HEK293T (cell line): ENCODE measurements at regions not wholly inside any gene's neighbourhood (a gene's known extent, or its start where the extent isn't known, plus 50 kb on each side); places are given as distances from the start of the nearest gene placed in this dataset.

Experiments
- CTCF ChIA-PET: fragments of 350-600 bp; formaldehyde crosslinking; extraction: SDS; loops from one replicate; lab custom pipeline; 2021; ENCODE audit warnings: antibody characterized with exemption, inconsistent platforms; lab: Yijun Ruan, JAX
- POLR2A ChIA-PET: fragments of 350-600 bp; formaldehyde crosslinking; extraction: SDS; loops from one replicate; lab custom pipeline; 2020; ENCODE audit warnings: antibody characterized with exemption, inconsistent platforms; lab: Yijun Ruan, JAX
- DNase-seq: peaks from one replicate; pipeline ENCODE4 v3.0.0; 2012; ENCODE audit warnings: mixed read lengths; ENCODE audit errors: extremely low spot score
- ARNT ChIP-seq: fragments of 450-650 bp; IDR thresholded peaks from 2 replicates; pipeline ENCODE4 v1.6.1; 2017; ENCODE audit warnings: mild to moderate bottlenecking
- BHLHE40 ChIP-seq: fragments of 450-650 bp; IDR thresholded peaks from 2 replicates; pipeline ENCODE4 v1.6.1; 2016; ENCODE audit warnings: mild to moderate bottlenecking, moderate library complexity, borderline replicate concordance
- CTBP1 ChIP-seq: fragments of 450-650 bp; IDR thresholded peaks from 2 replicates; pipeline ENCODE4 v1.6.1; 2016; ENCODE audit warnings: borderline replicate concordance
- ELF4 ChIP-seq: fragments of 450-650 bp; IDR thresholded peaks from 2 replicates; pipeline ENCODE4 v1.6.1; 2017; ENCODE audit warnings: antibody characterized with exemption
- FOXA1 ChIP-seq: fragments of 450-650 bp; IDR thresholded peaks from 2 replicates; pipeline ENCODE4 v1.6.1; 2016; ENCODE audit warnings: mild to moderate bottlenecking
- FOXK2 ChIP-seq: fragments of 450-650 bp; IDR thresholded peaks from 2 replicates; pipeline ENCODE4 v1.6.1; 2016; ENCODE audit warnings: mild to moderate bottlenecking
- FOXM1 ChIP-seq: fragments of 450-650 bp; IDR thresholded peaks from 2 replicates; pipeline ENCODE4 v1.6.1; 2017; ENCODE audit warnings: mild to moderate bottlenecking, borderline replicate concordance
- HDGF ChIP-seq: fragments of 450-650 bp; IDR thresholded peaks from 2 replicates; pipeline ENCODE4 v1.6.1; 2017; ENCODE audit warnings: antibody characterized with exemption, borderline replicate concordance
- L3MBTL2 ChIP-seq: fragments of 450-650 bp; conservative IDR thresholded peaks from 2 replicates; pipeline ENCODE4 v1.6.1; 2016; ENCODE audit warnings: mild to moderate bottlenecking
- LEF1 ChIP-seq: fragments of 450-650 bp; IDR thresholded peaks from 2 replicates; pipeline ENCODE4 v1.6.1; 2017; ENCODE audit warnings: mild to moderate bottlenecking, borderline replicate concordance
- NFRKB ChIP-seq: fragments of 450-650 bp; IDR thresholded peaks from 2 replicates; pipeline ENCODE4 v1.6.1; 2016; ENCODE audit warnings: mild to moderate bottlenecking, moderate library complexity
- SP1 ChIP-seq: fragments of 450-650 bp; IDR thresholded peaks from 2 replicates; pipeline ENCODE4 v1.6.1; 2017
- SUZ12 ChIP-seq: fragments of 450-650 bp; IDR thresholded peaks from 2 replicates; pipeline ENCODE4 v1.6.1; 2016; ENCODE audit warnings: mild to moderate bottlenecking
- TARDBP ChIP-seq: fragments of 450-650 bp; IDR thresholded peaks from 2 replicates; pipeline ENCODE4 v1.6.1; 2016
- ZNF384 ChIP-seq: fragments of 450-650 bp; IDR thresholded peaks from 2 replicates; pipeline ENCODE4 v1.6.1; 2016
- TF ChIP-seq, protein P1 (sequence below): fragments of 450-650 bp; IDR thresholded peaks from 2 replicates; pipeline ENCODE4 v1.6.1; 2016

GRCh38 chr18:75139226-75139911, 69.6 kb downstream of the PTGR3 start:
- DNase-seq = no peak
- TF ChIP-seq TARDBP = no peak
- TF ChIP-seq SP1 = no peak
- TF ChIP-seq NFRKB = no peak
- no peak for TF ChIP-seq LEF1
- TF ChIP-seq CTBP1 = no peak
- no peak for TF ChIP-seq ELF4
- TF ChIP-seq, protein P1, sequence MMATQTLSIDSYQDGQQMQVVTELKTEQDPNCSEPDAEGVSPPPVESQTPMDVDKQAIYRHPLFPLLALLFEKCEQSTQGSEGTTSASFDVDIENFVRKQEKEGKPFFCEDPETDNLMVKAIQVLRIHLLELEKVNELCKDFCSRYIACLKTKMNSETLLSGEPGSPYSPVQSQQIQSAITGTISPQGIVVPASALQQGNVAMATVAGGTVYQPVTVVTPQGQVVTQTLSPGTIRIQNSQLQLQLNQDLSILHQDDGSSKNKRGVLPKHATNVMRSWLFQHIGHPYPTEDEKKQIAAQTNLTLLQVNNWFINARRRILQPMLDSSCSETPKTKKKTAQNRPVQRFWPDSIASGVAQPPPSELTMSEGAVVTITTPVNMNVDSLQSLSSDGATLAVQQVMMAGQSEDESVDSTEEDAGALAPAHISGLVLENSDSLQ = no peak
- TF ChIP-seq BHLHE40 = no peak
- no peak for TF ChIP-seq FOXK2
- no peak for TF ChIP-seq FOXA1
- TF ChIP-seq ARNT = no peak
- POLR2A ChIA-PET = interaction anchor here (1.0 kb wide), 1 partner anchor 12 kb away, joined by 4 read pairs; no protein-coding TSS in a partner anchor
- CTCF ChIA-PET = no interaction called here

- TF ChIP-seq ARNT (no peak), ZNF384 (no peak), HDGF (no peak), FOXK2 (no peak), TARDBP (no peak), L3MBTL2 (no peak), NFRKB (no peak), ELF4 (no peak), LEF1 (no peak), SUZ12 (no peak), FOXA1 (no peak), BHLHE40 (no peak), FOXM1 (no peak), CTBP1 (no peak), SP1 (no peak)
- TF ChIP-seq, protein P1 = no peak
- ChIA-PET CTCF (no interaction called here), POLR2A (no interaction called here)
- no peak for DNase-seq
Measured at GRCh38 chr18:75137346-75137877, 71.5 kb downstream of the PTGR3 start.

DNA sequence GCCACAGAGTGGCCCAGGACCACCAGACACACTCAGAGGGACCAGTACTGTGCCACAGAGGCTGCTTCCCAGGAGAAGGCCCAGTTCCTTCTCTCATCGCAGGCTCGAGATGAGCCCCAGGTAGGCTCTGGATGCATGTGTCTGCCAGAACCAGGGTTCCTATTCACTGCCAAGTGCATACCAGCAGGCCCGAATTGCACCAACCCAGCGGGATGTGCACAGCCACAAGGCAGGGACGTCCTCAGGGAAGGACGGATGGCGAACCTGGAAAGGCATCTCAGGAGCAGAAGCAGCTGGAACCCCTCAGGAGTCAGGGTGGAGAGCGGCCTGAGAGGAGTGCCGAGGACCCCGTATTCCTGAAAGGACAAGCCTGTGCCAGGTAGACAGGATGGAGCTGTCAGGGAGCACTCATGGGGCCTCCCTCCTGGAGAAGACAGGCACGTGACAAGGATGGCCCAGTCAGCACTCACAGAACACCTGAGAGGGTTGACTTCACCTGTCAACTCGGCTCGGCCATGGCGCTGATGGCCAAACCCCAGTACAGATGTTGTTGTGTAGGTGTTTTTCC, 73.7 kb downstream of the PTGR3 start:
- TF ChIP-seq HDGF (no peak), NFRKB (no peak)
- POLR2A ChIA-PET = no interaction called here
- CTCF ChIA-PET = no interaction called here
- no peak for DNase-seq

GRCh38 chr18:75134611-75134975, 74.3 kb downstream of the PTGR3 start:
- TF ChIP-seq TARDBP (no peak), FOXK2 (no peak), NFRKB (no peak), L3MBTL2 (no peak), HDGF (no peak), CTBP1 (no peak), ARNT (no peak), FOXA1 (no peak), SP1 (no peak), LEF1 (no peak), ZNF384 (no peak), SUZ12 (no peak)
- POLR2A ChIA-PET = no interaction called here
- DNase-seq = no peak
- CTCF ChIA-PET = no interaction called here

GRCh38 chr18:75133721-75134610, 75.0 kb downstream of the PTGR3 start:
- ChIA-PET CTCF (no interaction called here), POLR2A (no interaction called here)
- no peak for TF ChIP-seq L3MBTL2
- TF ChIP-seq FOXK2 = no peak
- TF ChIP-seq, protein P1 = no peak
- TF ChIP-seq HDGF = no peak
- TF ChIP-seq FOXA1 = no peak
- no peak for TF ChIP-seq SUZ12
- TF ChIP-seq BHLHE40 = no peak
- TF ChIP-seq ZNF384 = no peak
- no peak for TF ChIP-seq CTBP1
- no peak for TF ChIP-seq FOXM1
- TF ChIP-seq NFRKB = no peak
- TF ChIP-seq ARNT = no peak
- no peak for TF ChIP-seq LEF1
- no peak for TF ChIP-seq TARDBP
- TF ChIP-seq ELF4 = no peak
- TF ChIP-seq SP1 = no peak
- DNase-seq = no peak
